Activated T-helper 2 cell treated with anti-CD3 and anti-CD28 coated beads, Interferon-gamma antibody, Interleukin-2, Interleukin-4, amounts not matched to agents 10 μg/mL and 5 μg/mL and 100 μg/mL, durations not matched to agents 14 hours and 24 hours and 36 hours (primary cell): ENCODE measurements at regions not wholly inside any gene's neighbourhood (a gene's known extent, or its start where the extent isn't known, plus 50 kb on each side); places are given as distances from the start of the nearest gene placed in this dataset.
"Not testable (repeated sequence)": the region's sequence is repeated elsewhere in the genome, so short reads cannot be mapped to it uniquely, and the experiment has no call there.

ENCODE experiments used
- DNase-seq: peaks from one replicate; pipeline ENCODE4 v3.0.0; 2021; ENCODE audit warnings: low spot score
- H3K27ac Mint-ChIP-seq: one replicate; pipeline ENCODE4 v1.8.0; 2021; ENCODE audit warnings: mixed read lengths
- H3K27me3 Mint-ChIP-seq: one replicate; pipeline ENCODE4 v1.8.0; 2021; ENCODE audit warnings: low read depth, mixed read lengths
- H3K36me3 Mint-ChIP-seq: one replicate; pipeline ENCODE4 v1.8.0; 2021; ENCODE audit warnings: low read depth, mixed read lengths
- H3K4me1 Mint-ChIP-seq: one replicate; pipeline ENCODE4 v1.8.0; 2021; ENCODE audit warnings: low read depth, mixed read lengths
- H3K4me3 Mint-ChIP-seq: one replicate; pipeline ENCODE4 v1.8.0; 2021; ENCODE audit warnings: low read depth, mild to moderate bottlenecking, moderate library complexity, mixed read lengths
- H3K9me3 Mint-ChIP-seq: one replicate; pipeline ENCODE4 v1.8.0; 2021; ENCODE audit warnings: mixed read lengths
- intact Hi-C: fragments of 100-400 bp; cut with micrococcal nuclease; formaldehyde crosslinking; loops from one replicate; pipeline ENCODE4 v1.15.1; 2023

GRCh38 chr11:115642660-115643059, 138.4 kb upstream of the CADM1 start:
- DNase-seq = no peak
- Mint-ChIP-seq H3K4me1 (no peaks in the 10 kb centered on the region), H3K4me3 (no peak overlapping the region), H3K36me3 (no peaks in the 10 kb centered on the region), H3K27ac (no peak overlapping the region), H3K27me3 (peaks cover 4% of the 10 kb centered on the region), H3K9me3 (no peaks in the 10 kb centered on the region)
- intact Hi-C loops = no loop called here

- intact Hi-C loops = no loop called here
- Mint-ChIP-seq H3K9me3 (no peaks in the 10 kb centered on the region), H3K4me3 (no peak overlapping the region), H3K36me3 (no peaks in the 10 kb centered on the region), H3K27ac (no peak overlapping the region), H3K4me1 (no peaks in the 10 kb centered on the region), H3K27me3 (no peaks in the 10 kb centered on the region)
- no peak for DNase-seq
Observed at GRCh38 chr11:115637599-115638241, 133.5 kb upstream of the CADM1 start.

GRCh38 chr11:115636753-115637527, 132.7 kb upstream of the CADM1 start:
- Mint-ChIP-seq H3K27me3 (no peaks in the 10 kb centered on the region), H3K4me3 (no peak overlapping the region), H3K9me3 (no peaks in the 10 kb centered on the region), H3K36me3 (no peaks in the 10 kb centered on the region), H3K27ac (no peak overlapping the region), H3K4me1 (no peaks in the 10 kb centered on the region)
- no peak for DNase-seq
- intact Hi-C loops = no loop called here

- H3K36me3 Mint-ChIP-seq, intact Hi-C loops, H3K4me3 Mint-ChIP-seq, DNase-seq, H3K27me3 Mint-ChIP-seq, H3K4me1 Mint-ChIP-seq, H3K27ac Mint-ChIP-seq, H3K9me3 Mint-ChIP-seq: not testable (repeated sequence)
Observed at GRCh38 chr11:115633977-115634376, 129.8 kb upstream of the CADM1 start.

GRCh38 chr11:115632061-115632460, 127.8 kb upstream of the CADM1 start:
- Mint-ChIP-seq H3K27ac (no peak overlapping the region), H3K27me3 (no peaks in the 10 kb centered on the region), H3K9me3 (no peaks in the 10 kb centered on the region), H3K36me3 (no peaks in the 10 kb centered on the region), H3K4me1 (no peaks in the 10 kb centered on the region), H3K4me3 (no peak overlapping the region)
- intact Hi-C loops = no loop called here
- no peak for DNase-seq

- H3K4me3 Mint-ChIP-seq = no peak overlapping the region
- no peak overlapping the region for H3K27ac Mint-ChIP-seq
- H3K4me1 Mint-ChIP-seq = no peaks in the 10 kb centered on the region
- no peaks in the 10 kb centered on the region for H3K9me3 Mint-ChIP-seq
- intact Hi-C loops = no loop called here
- H3K27me3 Mint-ChIP-seq = no peaks in the 10 kb centered on the region
- H3K36me3 Mint-ChIP-seq = no peaks in the 10 kb centered on the region
- no peak for DNase-seq
Observed at GRCh38 chr11:115631609-115632008, 127.4 kb upstream of the CADM1 start.

GRCh38 chr11:115630214-115630613, 126.0 kb upstream of the CADM1 start:
- no peak overlapping the region for H3K4me3 Mint-ChIP-seq
- no peaks in the 10 kb centered on the region for H3K36me3 Mint-ChIP-seq
- no peaks in the 10 kb centered on the region for H3K9me3 Mint-ChIP-seq
- no peak overlapping the region for H3K27ac Mint-ChIP-seq
- DNase-seq = no peak
- H3K4me1 Mint-ChIP-seq = no peaks in the 10 kb centered on the region
- H3K27me3 Mint-ChIP-seq = no peaks in the 10 kb centered on the region
- intact Hi-C loops = no loop called here

- intact Hi-C loops = no loop called here
- DNase-seq = no peak
- Mint-ChIP-seq H3K27ac (no peak overlapping the region), H3K36me3 (no peaks in the 10 kb centered on the region), H3K4me3 (no peak overlapping the region), H3K4me1 (no peaks in the 10 kb centered on the region), H3K27me3 (no peaks in the 10 kb centered on the region), H3K9me3 (no peaks in the 10 kb centered on the region)
Observed at GRCh38 chr11:115629456-115630015, 125.3 kb upstream of the CADM1 start.

GRCh38 chr11:115627666-115628460, 123.6 kb upstream of the CADM1 start:
- Mint-ChIP-seq H3K27ac (no peak overlapping the region), H3K9me3 (no peaks in the 10 kb centered on the region), H3K4me3 (no peak overlapping the region), H3K27me3 (no peaks in the 10 kb centered on the region), H3K4me1 (no peaks in the 10 kb centered on the region), H3K36me3 (no peaks in the 10 kb centered on the region)
- intact Hi-C loops = no loop called here
- no peak for DNase-seq

GRCh38 chr11:115627071-115627470, 122.9 kb upstream of the CADM1 start:
- Mint-ChIP-seq H3K4me1 (no peaks in the 10 kb centered on the region), H3K4me3 (no peak overlapping the region), H3K27me3 (no peaks in the 10 kb centered on the region), H3K36me3 (no peaks in the 10 kb centered on the region), H3K27ac (no peak overlapping the region), H3K9me3 (no peaks in the 10 kb centered on the region)
- no peak for DNase-seq
- intact Hi-C loops = no loop called here

GRCh38 chr11:115626414-115626813, 122.2 kb upstream of the CADM1 start:
- Mint-ChIP-seq H3K9me3 (no peaks in the 10 kb centered on the region), H3K4me3 (no peak overlapping the region), H3K4me1 (no peaks in the 10 kb centered on the region), H3K36me3 (no peaks in the 10 kb centered on the region), H3K27me3 (no peaks in the 10 kb centered on the region), H3K27ac (no peak overlapping the region)
- no peak for DNase-seq
- intact Hi-C loops = no loop called here

GRCh38 chr11:115625502-115625901, 121.3 kb upstream of the CADM1 start:
- Mint-ChIP-seq H3K9me3 (no peaks in the 10 kb centered on the region), H3K27me3 (no peaks in the 10 kb centered on the region), H3K4me1 (no peaks in the 10 kb centered on the region), H3K27ac (no peak overlapping the region), H3K4me3 (no peak overlapping the region), H3K36me3 (no peaks in the 10 kb centered on the region)
- intact Hi-C loops = no loop called here
- no peak for DNase-seq

GRCh38 chr11:115624065-115624464, 119.8 kb upstream of the CADM1 start:
- H3K4me1 Mint-ChIP-seq = no peaks in the 10 kb centered on the region
- no peak overlapping the region for H3K27ac Mint-ChIP-seq
- H3K9me3 Mint-ChIP-seq = no peaks in the 10 kb centered on the region
- H3K4me3 Mint-ChIP-seq = no peak overlapping the region
- no peaks in the 10 kb centered on the region for H3K27me3 Mint-ChIP-seq
- DNase-seq = no peak
- intact Hi-C loops = no loop called here
- no peaks in the 10 kb centered on the region for H3K36me3 Mint-ChIP-seq
